ENCODE measurements at regions not wholly inside any gene's neighbourhood (a gene's known extent, or its start where the extent isn't known, plus 50 kb on each side); places are given as distances from the start of the nearest gene placed in this dataset.

DNA sequence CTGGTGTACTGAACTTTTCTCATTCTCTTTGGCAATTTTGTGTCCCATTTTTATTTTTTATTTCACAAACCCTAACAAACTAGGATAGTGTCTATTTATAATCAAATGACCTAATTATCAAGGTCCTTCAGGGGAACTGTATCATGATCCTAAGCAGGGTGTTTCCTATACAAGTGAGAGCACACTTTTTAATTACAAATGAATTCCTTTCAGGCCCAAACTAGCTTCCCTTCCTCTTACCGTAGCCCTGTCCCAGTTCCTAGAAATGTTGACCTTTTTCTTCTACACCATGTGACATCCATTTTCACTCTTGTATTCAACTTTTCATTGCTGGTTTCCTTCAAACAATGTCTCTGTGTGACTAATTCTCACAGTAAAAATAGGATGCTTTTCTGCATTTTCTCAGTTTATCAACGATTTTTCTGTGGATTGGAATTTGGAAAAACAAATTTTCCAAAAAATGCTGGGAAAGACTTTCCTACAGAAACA lies 411.4 kb downstream of the CCDC91 start:
- DNase-seq: no peak

DNA sequence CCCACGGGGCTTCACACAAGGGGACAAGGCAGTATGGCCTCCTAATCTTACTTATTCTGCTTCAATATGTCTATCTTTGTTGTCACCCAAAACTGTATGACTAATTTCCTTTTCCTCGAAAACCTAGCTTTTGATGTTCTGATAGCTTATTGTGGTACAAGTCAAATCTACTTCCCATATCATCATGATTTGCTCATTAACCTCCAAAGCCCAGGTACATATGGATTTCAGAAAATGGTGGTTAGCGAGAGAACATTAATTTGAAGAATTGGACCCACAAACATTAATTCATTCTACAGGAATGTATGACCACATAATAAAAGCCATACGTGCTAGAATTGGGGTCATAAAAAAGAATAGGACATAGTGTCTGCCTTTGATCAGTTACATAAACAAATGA lies 412.5 kb downstream of the CCDC91 start:
- DNase-seq: peak; percentile 40

DNA sequence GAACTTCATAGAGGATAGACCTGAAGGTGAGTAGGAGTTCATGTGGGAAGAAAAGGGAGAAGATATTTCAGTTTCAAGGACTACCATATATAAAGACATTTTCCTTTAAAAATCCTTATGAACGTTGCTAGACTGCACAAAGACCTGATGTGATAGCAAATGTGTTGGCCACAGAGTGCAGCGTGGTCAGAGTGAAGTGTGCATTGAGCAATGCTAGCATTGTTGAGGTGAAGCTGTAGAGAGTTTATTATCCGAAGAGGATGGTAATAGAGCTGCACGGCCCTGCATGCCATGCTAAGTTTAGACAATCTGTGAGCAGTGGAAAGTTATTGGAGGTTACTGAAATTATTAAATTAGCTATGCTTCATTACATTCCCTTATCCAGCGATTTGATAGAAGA lies 413.0 kb downstream of the CCDC91 start:
- peak; percentile 17 for DNase-seq

DNA sequence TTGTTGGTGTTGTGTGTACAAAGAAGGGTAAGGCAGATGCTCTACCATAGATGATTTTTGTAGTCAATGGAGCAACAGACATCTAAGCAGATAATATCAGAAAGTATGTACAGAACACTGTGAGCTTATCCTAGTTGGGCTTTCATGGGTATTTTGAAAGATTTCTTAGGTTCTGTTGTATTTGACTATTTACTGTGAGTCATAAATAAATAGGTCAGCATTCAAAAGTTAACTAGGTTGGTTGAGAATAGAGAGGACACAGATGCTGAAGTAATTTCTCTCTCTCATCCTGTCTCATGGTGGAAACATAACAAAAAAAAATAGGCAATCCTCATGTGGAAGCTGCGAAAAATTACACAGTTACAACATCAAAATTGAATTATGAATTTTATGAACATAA lies 413.5 kb downstream of the CCDC91 start:
- no peak for DNase-seq

DNA sequence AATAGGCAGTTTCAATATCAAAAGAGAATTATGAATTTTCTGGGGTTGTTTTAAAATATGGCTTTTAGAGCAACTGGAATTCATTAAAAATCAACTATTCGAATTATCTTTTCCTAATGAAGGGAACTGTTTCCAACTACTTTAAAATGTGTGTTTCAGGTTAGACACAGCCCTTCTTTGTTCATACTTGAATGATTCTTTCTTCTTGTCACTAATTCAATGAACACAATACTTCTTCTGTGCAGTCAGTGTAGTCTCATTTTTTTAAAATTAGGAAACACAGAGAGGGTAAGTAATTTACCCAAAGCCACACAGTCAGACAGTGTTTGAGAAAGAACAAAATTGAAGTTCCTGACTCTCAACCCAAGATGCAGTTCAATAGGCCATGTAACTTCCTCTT lies 414.0 kb downstream of the CCDC91 start:
- no peak for DNase-seq

DNA sequence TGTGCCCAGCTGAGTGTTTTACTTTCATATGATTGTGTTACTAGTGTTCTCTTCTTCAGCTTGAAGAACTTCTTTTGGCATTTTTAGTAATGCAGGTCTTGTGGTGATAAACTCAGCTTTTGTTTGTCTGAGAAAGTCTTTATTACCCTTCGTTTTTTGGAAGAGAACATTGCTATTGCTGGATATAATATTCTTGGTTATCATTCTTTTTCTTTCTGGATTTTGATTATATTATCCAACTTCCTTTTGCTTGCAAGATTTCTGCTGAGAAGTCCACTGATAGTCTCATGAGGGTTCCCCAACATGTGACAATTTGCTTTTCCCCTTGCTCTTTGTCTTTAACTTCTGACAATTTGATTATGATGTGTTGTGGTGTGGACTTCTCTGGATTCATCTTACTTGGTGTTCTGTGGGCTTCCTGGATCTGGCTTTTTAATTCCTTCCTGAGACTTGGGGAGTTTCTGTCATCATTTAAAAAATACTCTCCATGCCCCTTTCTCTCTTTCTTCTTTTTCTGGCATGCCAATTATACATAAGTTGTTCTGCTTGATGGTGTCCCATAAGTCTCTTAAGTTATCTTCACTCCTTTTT lies 416.8 kb downstream of the CCDC91 start:
- no peak for DNase-seq

DNA sequence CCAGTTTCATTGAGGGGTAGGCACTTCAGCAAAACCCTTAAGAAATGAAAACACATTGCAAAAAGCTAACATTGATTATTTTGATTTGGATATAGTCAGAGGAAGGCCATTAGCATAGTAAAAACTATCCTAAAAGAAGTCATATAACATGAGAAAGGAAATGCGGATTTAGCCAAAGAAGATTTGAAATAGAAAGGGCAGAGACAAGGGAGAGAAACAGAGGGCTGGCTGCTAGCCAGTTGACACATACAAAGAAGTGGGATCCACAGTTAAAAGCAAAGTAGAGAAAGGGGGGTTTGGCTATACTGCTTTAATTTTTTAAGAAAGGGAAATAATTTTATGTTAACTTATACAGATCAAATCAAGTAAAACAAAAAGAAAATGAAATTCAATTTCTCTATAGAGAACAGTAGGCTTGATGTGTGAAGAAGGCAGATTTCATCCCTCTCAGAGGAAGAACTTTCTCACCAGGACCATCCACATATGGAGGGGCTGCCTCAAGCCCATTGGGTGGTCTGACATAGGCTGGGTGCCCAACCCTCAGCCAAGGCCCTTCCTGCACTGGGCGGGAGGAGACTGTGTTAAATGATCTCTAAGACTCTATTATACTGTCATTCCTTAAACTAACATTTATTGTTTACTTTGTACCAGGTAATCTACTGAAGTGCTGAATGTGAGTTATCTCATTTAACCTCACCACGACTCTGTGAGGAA lies 420.3 kb downstream of the CCDC91 start:
- no peak for DNase-seq

DNA sequence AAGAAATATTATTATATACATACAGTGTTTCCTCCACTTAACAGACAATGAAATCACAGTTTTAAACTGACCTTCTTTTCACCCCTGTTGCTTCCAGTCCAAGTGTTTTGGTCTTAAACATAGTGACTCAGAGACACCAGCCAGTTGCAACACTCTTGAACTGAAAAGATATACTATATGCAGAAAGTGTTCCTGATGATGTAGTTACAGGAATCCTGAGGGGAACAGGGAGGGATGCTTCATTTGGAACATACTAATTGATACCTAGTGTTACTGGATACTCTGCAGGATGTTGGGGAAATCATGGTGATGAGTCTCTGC lies 420.8 kb downstream of the CCDC91 start:
- DNase-seq: peak; percentile 85

DNA sequence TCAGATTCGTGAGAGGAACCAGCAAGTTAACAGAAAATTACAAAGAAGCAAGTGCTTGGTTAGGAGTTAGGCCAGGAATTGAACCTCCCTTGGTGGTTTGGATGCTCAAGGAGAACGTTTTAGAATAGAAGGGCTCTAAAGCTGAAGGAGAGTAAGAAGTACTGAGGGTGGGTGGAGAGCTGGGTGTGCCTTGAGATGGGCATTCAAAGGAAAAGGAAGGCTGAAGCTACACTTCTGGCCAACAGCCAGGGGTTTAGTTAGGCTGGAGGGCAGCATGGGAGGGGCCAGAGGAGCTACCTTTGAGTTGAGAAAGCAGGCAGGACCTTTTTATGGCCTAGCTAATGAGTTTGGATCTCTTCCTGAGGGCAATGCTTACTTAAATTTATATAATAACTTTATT lies 421.2 kb downstream of the CCDC91 start:
- DNase-seq: no peak

DNA sequence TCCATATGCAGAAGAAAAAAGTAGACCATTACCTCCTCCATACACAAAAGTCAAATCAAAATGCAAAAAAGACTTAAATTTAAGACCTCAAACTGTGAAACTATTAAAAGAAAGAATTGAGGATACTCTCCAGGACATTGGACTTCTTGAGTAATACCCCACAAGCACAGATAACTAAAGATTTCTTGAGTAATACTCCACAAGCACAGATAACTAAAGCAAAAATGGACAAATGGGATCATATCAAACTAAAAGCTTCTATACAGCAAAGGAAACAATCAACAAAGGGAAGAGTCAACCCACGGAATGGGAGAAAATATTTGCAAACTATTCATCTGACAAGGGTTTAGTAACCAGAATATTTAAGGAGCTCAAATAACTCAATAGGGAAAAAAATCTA lies 427.9 kb downstream of the CCDC91 start:
- DNase-seq: no peak

DNA sequence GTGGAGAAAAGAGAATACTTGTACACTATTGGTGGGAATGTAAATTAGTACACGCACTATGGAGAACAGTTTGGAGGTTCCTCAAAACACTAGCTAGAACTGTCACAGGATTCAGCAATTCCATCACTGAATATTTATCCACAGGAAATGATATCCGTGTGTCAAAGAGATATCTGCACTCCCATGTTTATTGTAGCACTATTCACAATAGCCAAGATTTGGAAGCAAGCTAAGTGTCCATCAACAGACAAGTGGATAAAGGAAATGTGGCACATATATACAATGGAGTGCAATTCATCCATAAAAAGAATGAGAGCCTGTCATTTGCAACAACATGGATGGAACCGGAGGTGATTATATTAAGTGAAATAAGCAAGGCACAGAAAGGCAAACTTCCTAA lies 428.5 kb downstream of the CCDC91 start:
- no peak for DNase-seq

DNA sequence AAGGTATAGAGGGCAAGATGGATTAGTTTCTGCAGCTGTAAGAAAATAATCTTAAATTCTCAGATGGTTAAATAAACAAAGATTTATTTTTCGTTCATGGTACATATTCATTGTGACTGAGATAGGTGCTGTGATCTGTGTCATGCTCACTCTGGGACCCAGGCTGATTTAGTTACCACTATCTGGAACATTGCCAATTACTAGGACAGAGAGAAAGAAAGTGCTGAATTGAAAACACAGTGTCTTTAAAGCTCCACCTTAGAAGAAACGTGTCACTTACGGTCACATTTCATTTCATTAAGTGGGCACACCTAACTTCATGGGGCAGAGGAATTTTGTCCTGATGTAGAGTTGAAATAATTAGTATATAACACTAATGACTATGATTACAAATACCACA lies 430.0 kb downstream of the CCDC91 start:
- DNase-seq: no peak

DNA sequence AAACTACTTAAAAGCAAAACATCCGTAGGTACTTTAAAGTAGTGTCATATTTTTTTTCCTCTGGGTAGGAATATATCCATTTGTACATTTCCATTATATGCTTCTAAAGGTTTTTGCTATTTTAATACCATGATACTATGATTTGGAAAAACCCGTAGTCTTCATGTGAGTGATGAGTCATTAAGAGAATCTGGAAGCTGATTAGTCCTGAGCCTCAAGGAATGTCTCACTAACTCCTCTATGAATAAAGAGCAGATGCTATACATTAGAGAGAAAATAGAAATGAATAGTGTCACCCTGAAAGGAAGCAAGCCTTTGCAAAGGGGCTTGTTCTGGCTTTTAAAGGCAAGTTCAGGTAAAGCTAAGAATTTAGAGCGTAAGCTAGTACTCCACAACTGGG lies 432.1 kb downstream of the CCDC91 start:
- peak; percentile 78 for DNase-seq

DNA sequence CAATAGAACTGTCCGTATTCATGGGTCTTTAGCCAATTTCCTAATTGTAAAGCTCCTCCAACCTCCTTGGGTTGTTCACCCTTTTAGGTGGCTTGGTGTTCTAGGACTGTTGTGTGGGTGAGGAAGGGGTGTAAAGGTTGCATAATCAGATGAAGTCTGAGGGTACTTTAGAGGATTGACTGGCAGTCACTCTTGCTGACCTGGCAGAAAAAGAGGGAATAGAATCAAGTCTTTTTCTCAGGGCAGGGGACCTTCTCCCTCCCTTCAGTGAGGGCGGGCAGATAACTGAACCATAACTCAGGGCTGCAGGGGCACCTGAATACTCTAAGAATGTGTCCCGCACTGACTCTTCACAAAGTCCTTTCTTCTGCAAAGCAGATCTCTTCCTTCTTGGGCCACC lies 436.2 kb downstream of the CCDC91 start:
- DNase-seq: no peak

DNA sequence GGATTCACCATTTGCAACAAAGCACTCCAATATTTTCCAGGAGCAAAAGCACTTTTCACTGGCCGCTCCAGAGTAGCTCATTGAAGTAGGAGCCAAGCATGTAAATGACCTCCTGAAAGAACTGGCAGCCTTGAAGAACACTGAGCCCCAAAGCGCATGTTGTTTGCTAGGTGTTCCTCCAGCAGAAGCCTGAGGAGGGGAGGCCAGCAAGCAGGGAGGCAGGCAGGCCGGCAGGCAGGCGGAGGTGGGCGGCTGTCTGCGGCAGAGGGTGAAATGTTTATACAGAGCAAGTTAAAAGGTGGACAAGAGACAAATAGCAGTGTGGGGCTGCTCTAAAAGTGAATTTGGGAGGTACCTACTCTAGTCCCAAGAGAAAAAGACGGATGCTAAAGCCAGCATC lies 439.4 kb downstream of the CCDC91 start:
- DNase-seq: no peak

DNA sequence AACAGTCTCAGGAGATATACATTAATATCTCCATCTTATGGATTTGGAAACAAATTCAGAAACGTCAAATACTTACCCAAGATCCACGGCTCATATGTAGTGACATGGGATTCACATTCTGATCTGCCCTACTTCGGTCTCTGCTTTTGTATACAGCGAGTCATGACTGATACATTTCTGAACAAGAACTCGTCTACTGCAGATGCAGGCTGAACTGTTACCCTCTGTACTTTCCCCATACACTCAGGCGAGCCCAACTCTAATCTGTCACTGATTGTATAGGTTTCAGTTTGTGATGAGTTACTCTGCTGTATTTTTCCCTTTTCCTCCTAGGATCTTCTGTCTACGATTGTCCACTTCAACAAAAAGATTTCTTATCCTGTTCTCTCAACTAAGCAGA lies 441.6 kb downstream of the CCDC91 start:
- DNase-seq: peak; percentile 5

DNA sequence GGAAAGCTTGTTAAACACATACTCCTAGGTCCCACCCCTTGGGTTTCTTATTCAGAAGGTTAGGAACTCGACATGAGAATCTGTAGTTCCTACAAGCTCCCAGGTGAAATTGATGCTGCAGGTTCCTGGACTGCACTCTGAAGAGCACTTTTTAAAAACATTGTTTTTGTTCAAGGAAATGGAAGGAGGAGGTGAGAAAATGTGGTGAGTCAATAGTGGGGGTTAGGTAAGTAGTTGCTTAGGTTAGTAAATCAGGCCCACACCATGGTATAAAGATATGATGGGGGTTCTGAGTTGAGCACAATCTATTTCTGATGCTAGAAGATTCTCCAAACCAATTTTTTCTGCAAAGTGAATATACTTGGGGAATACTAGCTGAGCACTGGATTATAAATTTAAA lies 450.3 kb downstream of the CCDC91 start:
- DNase-seq: no peak

DNA sequence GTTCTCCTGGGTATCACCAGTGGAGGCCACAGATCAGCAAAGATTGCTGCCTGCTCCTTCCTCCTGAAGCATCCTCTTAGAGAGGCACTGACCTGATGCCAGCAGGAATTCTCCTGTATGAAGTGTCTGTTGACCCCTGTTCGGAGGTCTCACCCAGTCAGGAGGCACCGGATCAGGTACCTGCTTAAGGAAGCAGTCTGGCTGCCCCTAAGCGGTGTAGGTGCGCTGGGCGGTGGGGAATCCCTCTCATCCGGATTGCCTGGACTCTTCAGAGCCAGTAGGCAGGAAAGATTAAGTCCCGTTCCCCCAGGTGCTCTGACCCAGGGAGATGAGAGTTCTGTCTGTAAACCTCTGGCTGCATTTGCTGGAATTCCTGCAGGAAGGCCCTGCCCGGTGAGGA lies 455.2 kb downstream of the CCDC91 start:
- no peak for DNase-seq

DNA sequence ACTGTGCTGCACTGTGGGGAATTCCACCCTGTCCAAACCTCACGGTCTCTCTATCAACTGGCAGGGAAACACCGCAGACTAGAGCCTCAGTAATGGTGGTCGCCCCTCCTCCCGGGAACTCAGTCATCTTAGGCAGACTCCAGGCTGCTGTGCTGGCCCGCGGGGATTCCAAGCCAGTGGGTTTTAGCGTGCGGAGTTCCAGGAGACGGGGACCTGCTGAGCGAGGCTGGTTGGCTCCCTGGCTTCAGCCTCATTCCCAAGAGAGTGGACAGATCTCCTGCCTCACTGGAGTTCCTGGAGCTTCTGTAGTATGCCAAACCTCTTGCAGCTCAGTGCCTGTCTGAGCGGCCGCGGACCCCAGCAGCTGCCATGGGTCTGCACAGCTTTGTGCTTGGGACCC lies 455.6 kb downstream of the CCDC91 start:
- DNase-seq: no peak

DNA sequence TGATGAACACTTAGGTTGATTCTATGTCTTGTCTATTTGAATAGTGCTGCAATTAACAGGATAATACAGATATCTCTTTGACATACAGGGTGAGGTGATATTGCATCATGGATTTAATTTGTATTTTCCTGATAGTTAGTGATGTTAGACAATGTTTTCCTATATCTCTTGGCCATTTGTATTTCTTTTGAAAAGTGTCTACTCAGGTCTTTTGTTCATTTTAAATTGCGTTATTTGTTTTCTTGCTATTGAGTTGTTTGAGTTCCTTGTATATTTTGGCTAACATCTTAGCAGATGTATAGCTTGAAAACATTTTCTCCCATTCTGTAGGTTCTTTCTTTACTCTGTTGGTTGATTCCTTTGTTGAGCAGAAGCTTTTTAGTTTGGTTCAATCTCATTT lies 460.6 kb downstream of the CCDC91 start:
- DNase-seq: no peak

DNA sequence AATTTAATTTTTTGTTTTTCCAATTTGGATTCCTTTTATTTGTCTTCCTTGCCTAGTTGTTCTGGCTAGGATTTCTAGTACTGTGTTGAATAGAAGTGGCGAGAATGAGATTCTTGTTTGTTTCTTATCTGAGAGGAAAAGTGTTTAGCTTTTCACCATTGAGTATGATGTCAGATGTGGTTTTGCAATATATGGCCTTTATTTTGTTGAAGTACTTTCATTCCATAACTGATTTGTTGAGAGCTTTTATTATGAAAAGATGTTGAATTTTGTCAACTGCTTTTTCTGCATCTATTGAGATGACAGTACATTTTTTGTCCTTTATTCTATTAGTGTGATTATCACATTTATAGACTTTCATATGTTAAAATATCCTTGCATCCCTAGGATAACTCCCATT lies 462.0 kb downstream of the CCDC91 start:
- DNase-seq: no peak

DNA sequence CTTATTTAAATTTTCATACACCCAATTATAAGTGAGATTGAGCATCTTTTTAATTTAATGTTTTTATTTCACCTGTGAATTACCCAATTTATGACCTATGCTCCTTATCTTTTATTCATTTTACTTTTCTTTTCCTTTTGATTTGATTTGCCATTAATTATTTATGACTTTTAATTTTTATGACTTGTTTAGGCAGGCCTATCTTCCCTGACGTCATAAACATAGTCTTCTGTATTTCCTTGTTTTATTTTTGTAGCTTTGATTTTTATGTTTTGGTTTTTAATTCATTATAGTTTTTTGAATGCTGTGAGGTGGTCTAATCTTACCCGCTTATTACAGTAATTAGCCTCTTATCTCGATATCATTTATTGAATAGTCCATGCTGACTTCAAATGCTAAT lies 467.1 kb upstream of the FAR2 start:
- DNase-seq: no peak

DNA sequence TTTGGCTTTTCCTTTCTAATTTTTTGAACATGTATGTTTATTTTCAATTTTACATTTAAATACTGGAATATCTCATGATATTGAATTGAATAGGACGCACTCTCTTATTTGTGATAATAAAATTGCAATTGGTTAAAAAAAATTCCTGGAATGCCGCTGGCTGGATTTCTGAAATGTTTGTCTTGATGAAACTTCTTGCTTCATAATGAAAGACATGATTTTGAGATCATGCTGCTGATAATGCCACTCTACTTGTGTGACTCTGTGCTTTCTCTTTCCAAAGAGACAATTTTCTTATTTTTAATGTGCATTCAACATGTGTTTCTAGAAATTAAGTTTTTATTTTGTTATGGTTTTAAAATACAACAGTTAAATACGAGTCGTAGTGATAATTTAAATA lies 465.7 kb upstream of the FAR2 start:
- peak; percentile 12 for DNase-seq

DNA sequence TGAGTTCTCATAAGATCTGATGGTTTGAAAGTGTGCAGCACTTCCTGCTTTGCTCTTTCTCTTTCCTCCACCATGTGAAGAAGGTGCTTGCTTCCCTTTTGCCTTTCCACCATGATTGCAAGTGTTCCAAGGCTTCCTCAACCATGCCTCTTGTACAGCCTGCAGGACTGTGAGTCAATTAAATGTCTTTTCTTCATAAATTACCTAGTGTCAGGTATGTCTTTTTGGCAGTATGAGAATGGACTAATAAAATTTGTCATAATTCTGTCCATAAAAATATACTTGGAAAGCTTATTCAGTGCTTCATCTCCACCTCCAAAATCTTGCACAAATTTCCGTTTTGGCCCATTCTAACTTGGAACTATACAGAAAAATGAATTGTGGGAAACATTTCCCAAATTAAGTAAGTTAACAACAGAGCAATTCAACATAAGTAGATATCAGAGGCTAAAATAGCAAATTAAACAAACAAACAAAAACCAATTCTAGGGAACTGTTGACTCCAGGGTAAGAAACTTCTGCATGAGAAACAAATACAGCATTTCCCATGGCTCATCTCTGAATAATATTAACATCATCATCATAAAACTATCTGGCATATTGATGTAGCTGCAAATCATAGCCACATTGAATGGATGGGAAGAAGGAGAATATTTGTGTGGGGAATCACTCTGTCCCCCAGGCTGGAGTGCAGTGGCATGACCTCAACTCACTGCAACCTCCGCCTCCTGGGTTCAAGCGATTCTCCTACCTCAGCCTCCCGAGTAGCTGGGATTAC lies 459.5 kb upstream of the FAR2 start:
- no peak for DNase-seq

All from fibroblast of skin of right quadriceps (primary cell).